Kidney capillary endothelial cell (primary cell): ENCODE measurements at regions not wholly inside any gene's neighbourhood (a gene's known extent, or its start where the extent isn't known, plus 50 kb on each side); places are given as distances from the start of the nearest gene placed in this dataset.
"Not testable (repeated sequence)": the region's sequence is repeated elsewhere in the genome, so short reads cannot be mapped to it uniquely, and the experiment has no call there.

Source experiments
- DNase-seq: peaks from one replicate; pipeline ENCODE4 v3.0.0-alpha.2; 2018; ENCODE audit warnings: low spot score

- no peak for DNase-seq
Observed at GRCh38 chr3:152773633-152774032, 61.3 kb upstream of the P2RY1 start.

- DNase-seq: not testable (repeated sequence)
Observed at GRCh38 chr3:152774230-152774629, 60.7 kb upstream of the P2RY1 start.

- DNase-seq: no peak
Observed at GRCh38 chr3:152778022-152778421, 56.9 kb upstream of the P2RY1 start.

- peak; percentile 13 for DNase-seq
Observed at GRCh38 chr3:152779653-152780052, 55.3 kb upstream of the P2RY1 start.

- peak; percentile 43 for DNase-seq
Observed at GRCh38 chr3:152780553-152780952, 54.4 kb upstream of the P2RY1 start.

GRCh38 chr3:152785051-152785450, 49.9 kb upstream of the P2RY1 start:
- DNase-seq: no peak
